Effector CD4-positive, alpha-beta T cell (primary cell): ENCODE measurements at regions not wholly inside any gene's neighbourhood (a gene's known extent, or its start where the extent isn't known, plus 50 kb on each side); places are given as distances from the start of the nearest gene placed in this dataset.
"Not testable (repeated sequence)": the region's sequence is repeated elsewhere in the genome, so short reads cannot be mapped to it uniquely, and the experiment has no call there.

Experiments
- DNase-seq: peaks from one replicate; pipeline ENCODE4 v3.0.0-alpha.2; 2020

- no peak for DNase-seq
Measured at GRCh38 chr6:134778431-134778830, 171.5 kb downstream of the ALDH8A1 start.

GRCh38 chr6:134774201-134774638 is 175.7 kb downstream of the ALDH8A1 start:
- DNase-seq, result no peak

DNA sequence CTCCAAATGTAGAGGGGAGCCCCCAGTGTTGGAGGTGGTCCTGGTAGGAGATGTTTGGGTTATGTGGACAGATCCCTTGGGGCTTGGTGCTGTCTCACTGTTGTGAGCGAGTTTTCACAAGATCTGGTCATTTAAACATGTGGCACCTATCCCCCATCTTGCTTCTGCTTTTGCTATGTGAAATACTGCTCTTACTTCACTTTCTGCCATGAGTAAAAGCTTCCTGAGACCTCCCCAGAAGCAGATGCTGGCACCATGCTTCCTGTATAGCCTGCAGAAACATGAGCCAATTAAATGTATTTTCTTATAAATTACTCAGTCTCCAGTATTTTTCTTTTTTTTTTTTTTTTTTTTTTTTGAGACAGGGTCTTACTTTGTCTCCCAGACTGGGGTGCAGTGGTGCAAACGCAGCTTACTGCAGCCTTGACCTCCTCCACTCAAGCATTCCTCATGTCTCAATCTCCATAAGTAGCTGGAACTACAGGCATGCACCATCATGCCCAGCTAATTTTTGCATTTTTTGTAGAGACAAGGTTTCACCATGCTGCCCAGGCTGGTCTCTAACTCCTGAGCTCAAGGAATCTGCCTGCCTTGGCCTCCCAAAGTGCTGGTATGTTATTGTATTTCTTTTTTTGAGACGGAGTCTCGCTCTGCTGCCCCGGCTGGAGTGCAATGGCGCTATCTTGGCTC is 177.1 kb downstream of the ALDH8A1 start:
- DNase-seq, result no peak

DNA sequence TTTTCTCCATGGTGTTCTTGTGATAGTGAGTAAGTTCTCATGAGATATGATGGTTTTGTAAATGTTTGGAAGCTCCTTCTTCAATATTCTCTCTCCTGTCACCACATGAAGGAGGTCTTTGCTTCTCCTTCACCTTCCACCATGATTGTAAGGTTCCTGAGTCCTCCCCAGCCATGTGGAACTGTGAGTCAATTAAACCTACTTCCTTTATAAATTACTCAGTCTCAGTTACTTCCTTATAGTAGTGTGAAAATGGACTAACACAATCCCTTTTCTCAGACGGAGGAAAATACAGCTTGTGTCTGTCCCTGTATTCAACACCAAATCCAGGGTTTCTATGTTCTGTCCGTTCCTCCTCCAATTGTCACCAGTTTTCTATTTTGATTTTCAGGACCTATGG is 181.0 kb downstream of the ALDH8A1 start:
- DNase-seq, result no peak

DNA sequence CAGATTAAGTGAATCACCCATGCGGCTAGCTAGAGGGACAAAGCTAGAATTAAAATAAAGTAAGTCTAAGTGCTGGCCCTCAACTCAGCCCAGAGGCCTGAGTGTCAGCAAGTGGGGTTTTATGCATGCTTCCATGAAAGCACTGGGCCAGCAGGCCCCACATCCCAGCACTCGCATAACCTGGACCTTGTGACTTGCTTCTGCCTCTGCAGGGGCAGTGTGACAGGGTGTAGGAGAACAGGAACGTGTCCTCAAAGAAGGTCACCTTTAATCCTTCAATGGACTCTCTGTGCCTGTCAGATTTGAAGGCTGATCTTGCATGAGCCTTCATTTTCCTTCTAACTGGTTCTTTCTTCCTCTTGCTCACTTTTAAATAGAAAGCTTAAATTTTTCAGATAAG is 183.4 kb downstream of the ALDH8A1 start:
- no peak for DNase-seq

- no peak for DNase-seq
Measured at GRCh38 chr6:134764741-134765140, 185.2 kb downstream of the ALDH8A1 start.

GRCh38 chr6:134763575-134763974 is 186.3 kb downstream of the ALDH8A1 start:
- DNase-seq, result not testable (repeated sequence)

DNA sequence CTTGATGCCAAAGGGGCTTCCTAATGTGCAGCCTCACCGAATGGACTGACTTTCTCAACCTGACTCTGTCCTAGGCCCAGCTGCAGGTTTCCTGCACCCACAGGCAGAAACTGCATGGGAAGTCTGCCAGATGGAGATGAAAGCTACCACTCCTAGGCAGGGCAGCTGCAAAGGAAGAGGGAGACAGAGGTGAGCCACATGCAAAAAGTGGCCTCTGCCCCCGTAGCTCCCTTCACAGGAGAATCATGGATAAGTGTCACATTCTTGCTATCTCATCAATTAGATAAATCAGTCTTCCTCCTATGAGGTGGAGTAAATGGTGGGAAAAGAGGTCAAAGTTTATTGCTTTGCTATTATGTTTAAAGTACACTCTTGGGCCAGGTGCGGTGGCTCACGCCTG is 191.3 kb downstream of the ALDH8A1 start:
- DNase-seq, result no peak

DNA sequence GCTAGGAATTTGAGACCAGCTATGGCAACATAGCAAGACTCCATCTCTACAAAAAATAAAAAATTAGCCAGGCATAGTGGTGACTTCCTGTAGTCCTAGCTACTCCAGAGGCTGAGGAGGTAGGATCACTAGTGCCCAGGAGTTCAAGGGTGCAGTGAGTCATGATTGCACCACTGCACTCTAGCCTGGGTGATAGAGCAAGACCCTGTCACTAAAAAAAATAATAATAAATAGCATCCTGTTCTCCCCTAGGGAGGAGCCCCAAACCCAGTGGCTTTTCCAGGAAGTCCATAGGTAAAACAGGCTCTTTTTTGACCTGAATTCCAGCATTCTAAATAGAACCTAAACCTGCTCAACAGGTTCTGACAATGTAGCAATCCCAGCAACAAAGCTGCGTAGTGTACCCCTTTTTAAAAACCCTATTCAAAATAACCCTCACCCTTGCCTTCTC is 192.0 kb downstream of the ALDH8A1 start:
- DNase-seq, result no peak

GRCh38 chr6:134756374-134757025 is 193.4 kb downstream of the ALDH8A1 start:
- no peak for DNase-seq

- no peak for DNase-seq
Measured at GRCh38 chr6:134754013-134754690, 195.7 kb downstream of the ALDH8A1 start.

GRCh38 chr6:134753001-134753400 is 196.9 kb downstream of the ALDH8A1 start:
- DNase-seq, result no peak

GRCh38 chr6:134752445-134752844 is 197.5 kb downstream of the ALDH8A1 start:
- DNase-seq, result no peak

GRCh38 chr6:134750669-134751068 is 199.2 kb downstream of the ALDH8A1 start:
- DNase-seq, result no peak

- DNase-seq, result no peak
Measured at GRCh38 chr6:134748484-134748883, 201.4 kb downstream of the ALDH8A1 start.

- not testable (repeated sequence) for DNase-seq
Measured at GRCh38 chr6:134747197-134747596, 202.7 kb downstream of the ALDH8A1 start.

DNA sequence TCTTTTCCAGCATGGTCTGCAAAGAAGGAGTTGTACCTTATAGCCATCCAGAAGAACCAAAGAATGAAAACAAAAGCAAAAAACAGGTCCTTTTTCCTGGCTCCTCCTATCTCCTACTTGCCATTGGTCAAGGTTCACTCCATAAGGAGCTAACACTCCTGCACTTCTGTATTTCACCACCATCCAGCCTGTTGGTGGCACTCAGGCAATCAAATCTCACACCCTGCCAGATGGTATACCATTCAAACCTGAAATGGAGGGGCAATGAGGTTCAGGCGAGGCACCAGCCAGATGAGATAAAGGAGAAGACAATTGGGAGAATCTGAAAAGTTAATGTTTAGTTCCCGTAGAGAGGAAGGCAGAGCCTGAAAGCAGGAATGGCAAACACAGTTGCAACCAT is 203.8 kb downstream of the ALDH8A1 start:
- DNase-seq, result no peak

DNA sequence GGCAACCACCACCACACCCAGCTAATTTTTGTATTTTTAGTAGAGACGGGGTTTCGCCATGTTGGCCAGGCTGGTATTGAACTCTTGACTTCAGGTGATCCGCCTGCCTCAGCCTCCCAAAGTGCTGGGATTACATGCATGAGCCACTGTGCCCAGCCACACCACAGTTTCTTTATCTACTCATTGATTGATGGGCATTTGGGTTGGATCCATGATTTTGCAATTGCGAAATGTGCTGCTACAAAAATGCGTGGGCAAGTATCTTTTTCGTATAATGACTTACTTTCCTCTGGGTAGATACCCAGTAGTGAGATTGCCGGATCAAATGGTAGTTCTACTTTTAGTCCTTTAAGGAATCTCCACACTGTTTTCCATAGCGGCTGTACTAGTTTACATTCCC is 204.7 kb downstream of the ALDH8A1 start:
- DNase-seq, result not testable (repeated sequence)

DNA sequence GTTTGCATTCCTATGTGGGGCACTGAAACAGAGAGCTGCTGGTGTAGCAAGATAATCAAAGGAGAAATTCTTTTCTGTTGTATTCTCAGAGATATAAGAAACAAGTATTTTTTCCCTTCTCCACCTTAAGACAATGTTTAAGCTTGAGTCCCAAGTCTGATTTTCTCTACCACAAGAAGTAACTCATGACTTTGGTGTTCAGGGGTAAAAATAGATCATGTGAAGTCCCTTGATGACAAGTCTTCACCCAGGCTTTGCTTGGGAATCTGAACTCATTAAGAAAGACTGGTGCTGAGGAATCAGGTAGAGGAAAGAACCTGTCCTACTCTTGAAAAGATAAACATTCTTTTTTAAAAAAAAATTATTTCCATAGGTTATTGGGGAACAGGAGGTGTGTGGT is 205.6 kb downstream of the ALDH8A1 start:
- DNase-seq, result no peak

DNA sequence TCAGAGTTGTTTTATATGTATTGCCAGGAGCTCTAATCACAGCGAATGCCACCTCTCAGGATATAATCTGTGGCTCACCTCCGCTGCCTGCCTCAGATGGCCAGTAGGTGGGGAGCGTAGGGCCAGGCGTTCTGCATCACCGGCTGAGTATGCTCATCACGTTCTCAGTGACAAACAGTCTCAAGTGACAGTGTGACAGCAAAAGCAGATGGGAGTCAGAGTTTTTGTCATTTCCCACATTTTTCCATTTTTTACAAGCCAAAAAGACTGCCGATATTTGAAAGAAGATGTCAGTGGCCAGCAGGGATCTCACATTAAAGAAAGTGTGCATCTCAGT is 208.7 kb downstream of the ALDH8A1 start:
- no peak for DNase-seq

DNA sequence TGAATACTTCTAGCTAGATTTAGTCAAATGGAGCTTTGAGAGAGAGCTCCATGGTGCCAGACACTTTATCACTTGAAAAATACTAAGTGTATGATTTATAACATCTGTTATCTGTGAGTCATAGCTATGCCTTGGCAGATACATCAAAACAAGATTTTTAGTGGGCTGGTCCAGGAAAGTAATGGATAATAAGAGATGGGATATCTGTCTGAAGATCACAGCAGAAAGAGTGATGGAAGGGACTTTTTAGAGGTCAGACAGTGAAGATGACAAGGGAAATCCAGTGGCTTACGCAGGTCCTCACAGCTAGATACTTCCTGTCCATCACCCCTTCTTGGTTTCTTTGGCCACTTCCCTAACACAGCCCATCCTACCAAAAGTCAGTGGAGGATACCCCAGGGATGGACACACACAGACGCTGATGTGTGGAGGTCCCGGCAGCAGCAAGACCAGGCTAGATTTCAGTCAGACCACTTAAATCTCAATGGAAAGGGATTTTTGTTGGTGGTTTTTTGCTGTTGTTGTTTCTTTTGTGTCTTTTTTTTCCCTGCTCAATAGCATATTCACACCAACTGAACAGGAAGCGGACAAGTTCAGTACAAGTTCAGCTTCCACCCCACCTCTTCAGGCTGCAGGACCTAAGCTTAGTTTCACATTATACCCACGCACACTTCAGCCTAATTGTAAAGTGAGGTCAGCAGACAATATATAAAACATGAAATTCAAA is 209.3 kb downstream of the ALDH8A1 start:
- DNase-seq, result no peak

DNA sequence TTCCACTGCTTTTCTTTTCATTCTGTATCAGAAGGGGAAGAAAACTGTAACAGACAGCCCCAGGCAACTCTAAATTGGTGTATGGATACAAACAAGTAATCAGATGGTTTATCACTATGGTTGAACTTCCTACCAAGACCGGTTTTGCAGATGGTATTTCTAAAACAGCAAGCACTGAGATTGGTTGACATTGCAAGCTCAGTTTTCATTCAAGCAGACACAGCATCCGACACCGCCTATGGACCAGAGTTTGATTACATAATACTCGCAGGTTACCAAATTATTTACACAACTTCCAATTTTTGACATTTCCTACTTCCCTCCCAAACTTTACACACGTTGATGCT is 209.9 kb downstream of the ALDH8A1 start:
- DNase-seq, result no peak

DNA sequence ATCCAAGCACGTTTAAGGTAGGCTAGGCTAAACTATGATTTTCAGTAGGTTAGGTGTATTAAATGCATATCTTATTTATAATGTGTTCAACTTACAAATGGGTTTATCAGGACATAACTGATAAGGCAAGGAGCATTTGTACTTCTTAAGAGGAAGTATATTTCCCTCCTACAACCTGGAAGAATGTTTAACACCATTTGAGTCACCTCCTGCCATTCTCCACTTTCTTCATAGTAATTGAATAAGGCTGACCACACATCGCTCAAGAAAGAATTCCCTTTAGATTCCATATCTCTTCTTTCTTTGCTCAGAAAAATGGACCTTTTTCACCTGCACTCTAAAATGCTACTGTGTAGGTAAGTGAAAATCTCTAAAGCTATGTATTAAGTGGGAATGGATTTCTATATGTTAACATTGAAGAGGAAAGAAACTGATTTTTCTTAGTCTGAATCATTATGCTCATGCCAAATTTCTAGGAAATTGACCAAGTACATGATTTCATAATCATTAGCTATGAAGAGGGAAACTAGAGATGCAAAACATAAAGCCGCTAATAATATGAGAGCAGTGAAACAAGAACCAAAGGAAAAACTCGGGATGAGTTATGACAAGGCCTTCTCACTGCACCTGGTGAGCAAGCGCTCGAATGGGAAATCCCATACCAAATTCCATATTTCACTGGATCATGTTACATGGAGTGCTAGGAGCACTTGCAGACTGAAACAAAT is 210.4 kb downstream of the ALDH8A1 start:
- no peak for DNase-seq
